Gastrocnemius medialis (tissue), 4 donors: ENCODE measurements at regions not wholly inside any gene's neighbourhood (a gene's known extent, or its start where the extent isn't known, plus 50 kb on each side); places are given as distances from the start of the nearest gene placed in this dataset.

ENCODE experiments used
- CTCF ChIP-seq, 5 experiments: fragments of 450-650 bp in 3 of 5; fragments of 200-600 bp in 2 of 5; sonication (generic) in 2 of 5; IDR thresholded peaks in 4 of 5; conservative IDR thresholded peaks in 1 of 5; 1 replicate in 4 of 5; 2 replicates in 1 of 5; pipeline ENCODE4 v1.5.1; 2016 to 2019; ENCODE audit warnings: antibody characterized with exemption in 5 of 5, mild to moderate bottlenecking in 3 of 5, moderate library complexity in 3 of 5
- POLR2A ChIP-seq, 2 donors: fragments of 450-650 bp; IDR thresholded peaks; one replicate each; pipeline ENCODE4 v1.6.1; 2017; ENCODE audit warnings: antibody characterized with exemption in 2 of 2, mild to moderate bottlenecking in 2 of 2, moderate library complexity in 2 of 2

GRCh38 chr4:45957353-45957752 is 166.5 kb downstream of the GABRG1 start:
- TF ChIP-seq CTCF (IDR thresholded peaks at IDR 0.05 in 4 of 5, conservative IDR thresholded peaks at IDR 0.05 in 1 of 5) (no peak), POLR2A (IDR thresholded peaks at IDR 0.05) (no peak)
